Natural killer cell (primary cell): ENCODE measurements at regions not wholly inside any gene's neighbourhood (a gene's known extent, or its start where the extent isn't known, plus 50 kb on each side); places are given as distances from the start of the nearest gene placed in this dataset.

Experiments
- ATAC-seq, 3 donors: fragments of 150-1000 bp in 2 of 3; fragments of 200-7000 bp in 1 of 3; cut with Tn5 transposase; 1 replicate in 1 of 3; 2 replicates in 2 of 3; pipeline ENCODE4 v1.10.0; 2021; ENCODE audit warnings: mild to moderate bottlenecking in 2 of 3, moderate library complexity in 2 of 3
- DNase-seq, 2 donors: peaks; one replicate each; pipeline versions ENCODE4 v3.0.0 to v3.0.0-alpha.2; 2013 to 2021; ENCODE audit warnings: mixed read lengths in 1 of 2
- H3K27ac ChIP-seq: one replicate; pipeline ENCODE4 v1.5.1; 2013; ENCODE audit warnings: mild to moderate bottlenecking, low read length
- H3K27me3 ChIP-seq: one replicate; pipeline ENCODE4 v1.6.1; 2013; ENCODE audit warnings: low read length; ENCODE audit not compliant: control insufficient read depth, insufficient read depth
- H3K36me3 ChIP-seq: one replicate; pipeline ENCODE4 v1.6.1; 2013; ENCODE audit warnings: low read length; ENCODE audit not compliant: control insufficient read depth, insufficient read depth
- H3K4me1 ChIP-seq: one replicate; pipeline ENCODE4 v1.6.1; 2013; ENCODE audit warnings: low read length; ENCODE audit not compliant: control insufficient read depth, insufficient read depth
- H3K4me3 ChIP-seq: one replicate; pipeline ENCODE4 v1.5.1; 2013; ENCODE audit warnings: low read length
- H3K9me3 ChIP-seq: one replicate; pipeline ENCODE4 v1.6.1; 2013; ENCODE audit warnings: low read length; ENCODE audit not compliant: control insufficient read depth, insufficient read depth
- H3K27ac Mint-ChIP-seq, 2 donors: one replicate each; pipeline ENCODE4 v1.8.0; 2022; ENCODE audit warnings: mild to moderate bottlenecking in 2 of 2, mixed read lengths in 2 of 2, moderate library complexity in 1 of 2
- H3K27me3 Mint-ChIP-seq, 2 donors: one replicate each; pipeline ENCODE4 v1.8.0; 2022; ENCODE audit warnings: low read depth in 2 of 2, mixed read lengths in 2 of 2
- H3K36me3 Mint-ChIP-seq: one replicate; pipeline ENCODE4 v1.8.0; 2022; ENCODE audit warnings: mixed read lengths
- H3K4me1 Mint-ChIP-seq, 2 donors: one replicate each; pipeline ENCODE4 v1.8.0; 2022; ENCODE audit warnings: mixed read lengths in 2 of 2
- H3K4me3 Mint-ChIP-seq: one replicate; pipeline ENCODE4 v1.8.0; 2022; ENCODE audit warnings: mild to moderate bottlenecking, moderate library complexity, mixed read lengths
- H3K9me3 Mint-ChIP-seq, 2 donors: one replicate each; pipeline ENCODE4 v1.8.0; 2022; ENCODE audit warnings: mixed read lengths in 2 of 2
- WGBS: methylation state at CpG from one replicate; pipeline ENCODE4 v1.1.7; 2013; ENCODE audit warnings: missing lambda C conversion rate; ENCODE audit not compliant: insufficient coverage; 5-methylcytosine and 5-hydroxymethylcytosine counted together
- intact Hi-C: fragments of 100-400 bp; cut with micrococcal nuclease; formaldehyde crosslinking; loops from one replicate; pipeline ENCODE4 v1.14.2; 2022
- TF ChIP-seq, protein P1 (sequence below): fragments of 200-600 bp; IDR thresholded peaks from one replicate; pipeline ENCODE4 v1.8.0; 2022; ENCODE audit warnings: antibody characterized with exemption

DNA sequence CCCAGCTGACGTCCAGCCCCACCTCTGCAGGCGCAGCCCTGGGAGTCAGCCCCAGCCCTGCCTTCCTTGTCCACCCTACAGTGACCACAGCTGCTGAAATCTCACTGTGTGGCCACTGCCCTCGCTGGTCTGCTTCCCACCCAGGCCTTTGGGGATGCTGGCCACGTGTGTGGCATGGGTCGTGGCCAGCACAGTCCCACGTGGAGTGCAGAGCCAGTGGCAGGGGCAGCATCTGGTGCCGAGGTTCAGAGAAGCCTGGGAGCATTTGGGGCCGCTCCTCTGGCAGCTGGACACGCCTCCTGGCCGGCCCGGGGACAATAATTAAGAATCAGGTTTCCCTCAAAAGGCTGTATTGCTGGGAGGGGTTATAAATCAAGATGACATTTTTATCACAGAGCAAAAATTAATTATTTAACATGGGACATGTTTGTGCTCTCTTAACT is 92.1 kb downstream of the HMX1 start:
- H3K27me3 ChIP-seq = no peaks in the 10 kb centered on the region
- intact Hi-C loops = no loop called here
- no peaks in the 10 kb centered on the region for H3K27me3 Mint-ChIP-seq
- ATAC-seq (no peak), DNase-seq (no peak)
- no peak overlapping the region for H3K27ac Mint-ChIP-seq
- H3K9me3 Mint-ChIP-seq = no peaks in the 10 kb centered on the region
- H3K4me1 ChIP-seq = no peaks in the 10 kb centered on the region
- no peaks in the 10 kb centered on the region for H3K36me3 ChIP-seq
- no peak overlapping the region for H3K4me3 Mint-ChIP-seq
- H3K4me3 ChIP-seq = no peak overlapping the region
- no peaks in the 10 kb centered on the region for H3K4me1 Mint-ChIP-seq
- H3K36me3 Mint-ChIP-seq = no peaks in the 10 kb centered on the region
- no peaks in the 10 kb centered on the region for H3K9me3 ChIP-seq
- WGBS = 81% methylated on average over 11 of the region's 11 CpGs
- TF ChIP-seq, protein P1, sequence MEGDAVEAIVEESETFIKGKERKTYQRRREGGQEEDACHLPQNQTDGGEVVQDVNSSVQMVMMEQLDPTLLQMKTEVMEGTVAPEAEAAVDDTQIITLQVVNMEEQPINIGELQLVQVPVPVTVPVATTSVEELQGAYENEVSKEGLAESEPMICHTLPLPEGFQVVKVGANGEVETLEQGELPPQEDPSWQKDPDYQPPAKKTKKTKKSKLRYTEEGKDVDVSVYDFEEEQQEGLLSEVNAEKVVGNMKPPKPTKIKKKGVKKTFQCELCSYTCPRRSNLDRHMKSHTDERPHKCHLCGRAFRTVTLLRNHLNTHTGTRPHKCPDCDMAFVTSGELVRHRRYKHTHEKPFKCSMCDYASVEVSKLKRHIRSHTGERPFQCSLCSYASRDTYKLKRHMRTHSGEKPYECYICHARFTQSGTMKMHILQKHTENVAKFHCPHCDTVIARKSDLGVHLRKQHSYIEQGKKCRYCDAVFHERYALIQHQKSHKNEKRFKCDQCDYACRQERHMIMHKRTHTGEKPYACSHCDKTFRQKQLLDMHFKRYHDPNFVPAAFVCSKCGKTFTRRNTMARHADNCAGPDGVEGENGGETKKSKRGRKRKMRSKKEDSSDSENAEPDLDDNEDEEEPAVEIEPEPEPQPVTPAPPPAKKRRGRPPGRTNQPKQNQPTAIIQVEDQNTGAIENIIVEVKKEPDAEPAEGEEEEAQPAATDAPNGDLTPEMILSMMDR = no peak
- no peak overlapping the region for H3K27ac ChIP-seq

DNA sequence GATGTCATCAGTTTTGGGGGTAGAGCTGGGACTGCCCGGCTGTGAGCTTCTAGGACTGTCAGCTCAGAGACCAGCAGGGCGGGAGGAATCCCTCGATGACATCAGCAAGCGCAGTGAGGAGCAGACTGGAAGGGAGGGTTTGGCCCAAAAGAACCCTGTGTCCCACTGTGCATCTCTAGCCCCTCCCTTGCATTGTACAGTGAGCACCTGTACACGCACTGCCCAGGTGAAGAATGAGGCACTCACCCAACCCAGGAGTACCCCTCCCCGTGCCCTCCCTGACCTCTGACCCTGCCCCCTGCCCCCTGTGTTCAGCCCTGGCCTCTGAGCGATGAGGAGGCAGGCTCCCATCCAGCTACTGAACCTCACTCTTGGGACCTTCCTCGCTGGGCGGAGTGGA is 92.9 kb downstream of the HMX1 start:
- H3K4me1 Mint-ChIP-seq = no peaks in the 10 kb centered on the region
- TF ChIP-seq, protein P1 = no peak
- 83% methylated on average over 9 of the region's 9 CpGs for WGBS

DNA sequence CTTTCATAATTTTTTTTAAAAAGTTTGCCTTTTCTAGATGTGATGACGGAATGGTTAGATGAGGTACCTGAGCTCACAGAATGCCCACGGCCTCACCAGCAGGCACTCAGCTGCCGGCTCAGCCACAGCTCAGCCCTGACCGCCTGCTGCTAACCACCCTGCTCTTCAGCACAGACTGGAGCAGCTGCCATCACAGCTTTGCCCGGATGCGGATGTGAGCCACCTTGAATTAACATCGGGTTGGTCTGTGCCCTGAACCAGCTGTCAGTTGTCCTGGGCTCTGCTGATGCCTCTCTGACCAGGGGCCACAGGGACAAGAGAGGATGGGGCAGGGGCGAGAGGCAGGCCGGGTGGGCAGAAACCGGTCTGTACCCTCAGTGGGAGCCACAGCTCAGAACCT is 93.3 kb downstream of the HMX1 start:
- no peaks in the 10 kb centered on the region for H3K4me1 Mint-ChIP-seq
- no peaks in the 10 kb centered on the region for H3K27me3 Mint-ChIP-seq
- intact Hi-C loops = no loop called here
- TF ChIP-seq, protein P1 = no peak
- WGBS = 80% methylated on average over 9 of the region's 10 CpGs
- ATAC-seq (no peak), DNase-seq (no peak)
- H3K4me1 ChIP-seq = no peaks in the 10 kb centered on the region
- H3K27ac ChIP-seq = no peak overlapping the region
- no peaks in the 10 kb centered on the region for H3K27me3 ChIP-seq
- no peak overlapping the region for H3K4me3 ChIP-seq
- no peaks in the 10 kb centered on the region for H3K36me3 Mint-ChIP-seq
- H3K36me3 ChIP-seq = no peaks in the 10 kb centered on the region
- no peaks in the 10 kb centered on the region for H3K9me3 Mint-ChIP-seq
- H3K4me3 Mint-ChIP-seq = no peak overlapping the region
- no peaks in the 10 kb centered on the region for H3K9me3 ChIP-seq
- no peak overlapping the region for H3K27ac Mint-ChIP-seq

More for the DNA sequence above, 92.9 kb downstream of the HMX1 start:
- no peaks in the 10 kb centered on the region for H3K9me3 ChIP-seq
- no peaks in the 10 kb centered on the region for H3K27me3 ChIP-seq
- no peak for ATAC-seq
- H3K27ac ChIP-seq = no peak overlapping the region
- H3K27me3 Mint-ChIP-seq = no peaks in the 10 kb centered on the region
- no peaks in the 10 kb centered on the region for H3K9me3 Mint-ChIP-seq
- DNase-seq = no peak
- H3K4me1 ChIP-seq = no peaks in the 10 kb centered on the region
- no peak overlapping the region for H3K27ac Mint-ChIP-seq
- H3K36me3 Mint-ChIP-seq = no peaks in the 10 kb centered on the region
- H3K4me3 Mint-ChIP-seq = no peak overlapping the region
- no peaks in the 10 kb centered on the region for H3K36me3 ChIP-seq
- H3K4me3 ChIP-seq = no peak overlapping the region
- intact Hi-C loops = no loop called here

DNA sequence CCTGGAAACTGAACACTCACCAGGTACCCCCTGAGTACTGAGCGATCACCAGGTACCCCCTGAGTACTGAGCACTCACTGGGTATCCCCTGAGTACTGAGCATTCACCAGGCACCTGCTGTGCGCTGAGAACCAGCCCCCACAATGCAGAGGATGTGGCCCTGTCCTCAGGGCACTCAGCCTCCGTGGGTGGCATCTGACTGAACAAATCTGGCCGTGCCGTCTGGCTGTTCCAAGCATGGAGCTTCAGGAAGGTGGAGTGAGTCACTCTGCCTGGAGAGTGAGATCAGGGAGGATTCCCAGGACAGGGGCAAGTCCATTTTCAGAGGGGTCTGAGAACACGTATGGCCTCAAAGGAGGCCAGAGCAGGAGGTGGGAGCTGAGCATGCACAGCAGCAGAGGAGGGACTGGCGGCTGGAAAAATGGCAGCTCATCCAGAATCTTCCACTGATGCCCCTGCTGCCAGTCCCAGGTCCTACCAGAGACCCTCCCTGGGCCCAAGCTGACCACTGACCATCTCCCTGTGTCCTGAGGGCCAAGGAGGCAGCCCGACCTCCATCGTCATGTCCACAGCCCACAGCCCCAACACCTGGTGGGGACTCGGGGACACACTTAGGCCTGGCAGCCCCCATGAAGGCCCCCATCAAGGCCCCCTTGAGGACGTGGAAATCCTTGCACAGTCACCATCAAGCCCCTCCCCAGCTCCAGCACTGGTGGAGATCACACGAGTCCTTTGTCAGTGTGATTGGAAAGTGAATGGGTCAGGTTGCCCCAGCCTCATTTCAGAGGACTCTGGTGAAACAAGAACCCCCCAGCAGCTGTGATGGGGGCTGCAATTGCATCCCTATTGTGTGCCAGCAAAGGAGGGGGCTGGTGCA is 94.1 kb downstream of the HMX1 start:
- intact Hi-C loops = no loop called here
- Histone ChIP-seq H3K4me3 (no peak overlapping the region), H3K4me1 (no peaks in the 10 kb centered on the region), H3K27ac (no peak overlapping the region), H3K9me3 (no peaks in the 10 kb centered on the region), H3K36me3 (no peaks in the 10 kb centered on the region), H3K27me3 (no peaks in the 10 kb centered on the region)
- Mint-ChIP-seq H3K4me1 (no peaks in the 10 kb centered on the region), H3K36me3 (no peaks in the 10 kb centered on the region), H3K9me3 (no peaks in the 10 kb centered on the region), H3K4me3 (no peak overlapping the region), H3K27me3 (no peaks in the 10 kb centered on the region), H3K27ac (no peak overlapping the region)
- TF ChIP-seq, protein P1 = no peak
- ATAC-seq = no peak
- no peak for DNase-seq
- 81% methylated on average over 11 of the region's 12 CpGs for WGBS
